PC-9 (cell line): ENCODE measurements at regions not wholly inside any gene's neighbourhood (a gene's known extent, or its start where the extent isn't known, plus 50 kb on each side); places are given as distances from the start of the nearest gene placed in this dataset.

Experiments used
- CTCF ChIP-seq: fragments of 200-600 bp; sonication (generic); conservative IDR thresholded peaks from 2 replicates; pipeline ENCODE4 v1.6.1; 2017; ENCODE audit warnings: mixed run types, antibody characterized with exemption, mild to moderate bottlenecking, moderate library complexity
- EZH2 ChIP-seq: fragments of 200-600 bp; sonication (generic); IDR thresholded peaks from 2 replicates; pipeline ENCODE4 v1.8.0; 2017; ENCODE audit warnings: antibody characterized with exemption, low read depth

- TF ChIP-seq CTCF (no peak), EZH2 (no peak)
These were observed 153.6 kb upstream of the EDNRA start for GRCh38 chr4:147327322-147327721.
